HG02870 (cell line): ENCODE measurements at regions not wholly inside any gene's neighbourhood (a gene's known extent, or its start where the extent isn't known, plus 50 kb on each side); places are given as distances from the start of the nearest gene placed in this dataset.

Experiments used
- ATAC-seq: cut with Tn5 transposase; IDR thresholded peaks from one replicate; pipeline ENCODE4 v1.9.1; 2021; ENCODE audit warnings: mild to moderate bottlenecking, moderate library complexity; ENCODE audit not compliant: unreplicated experiment

- no peak for ATAC-seq
These were observed 183.6 kb downstream of the PLPP3 start for GRCh38 chr1:56395776-56396175.

- ATAC-seq: no peak
These were observed 185.1 kb downstream of the PLPP3 start for GRCh38 chr1:56394298-56394697.

GRCh38 chr1:56390934-56391731, 188.2 kb downstream of the PLPP3 start:
- ATAC-seq: no peak

GRCh38 chr1:56390232-56390867, 189.0 kb downstream of the PLPP3 start:
- ATAC-seq: no peak

- ATAC-seq: no peak
These were observed 189.6 kb downstream of the PLPP3 start for GRCh38 chr1:56389813-56390212.

- no peak for ATAC-seq
These were observed 192.2 kb downstream of the PLPP3 start for GRCh38 chr1:56387071-56387740.

GRCh38 chr1:56385314-56385713, 194.0 kb downstream of the PLPP3 start:
- no peak for ATAC-seq

- ATAC-seq: no peak
These were observed 196.4 kb downstream of the PLPP3 start for GRCh38 chr1:56382929-56383328.

- ATAC-seq: no peak
These were observed 198.8 kb downstream of the PLPP3 start for GRCh38 chr1:56380531-56380930.

- no peak for ATAC-seq
These were observed 200.9 kb downstream of the PLPP3 start for GRCh38 chr1:56378341-56379070.

- ATAC-seq: no peak
These were observed 201.9 kb downstream of the PLPP3 start for GRCh38 chr1:56377431-56377830.

GRCh38 chr1:56376188-56376984, 203.0 kb downstream of the PLPP3 start:
- no peak for ATAC-seq

- ATAC-seq: no peak
These were observed 204.0 kb downstream of the PLPP3 start for GRCh38 chr1:56375326-56375804.

- no peak for ATAC-seq
These were observed 205.1 kb downstream of the PLPP3 start for GRCh38 chr1:56374026-56374974.

GRCh38 chr1:56370513-56370912, 208.8 kb downstream of the PLPP3 start:
- ATAC-seq: no peak

- no peak for ATAC-seq
These were observed 216.2 kb downstream of the PLPP3 start for GRCh38 chr1:56363007-56363770.

GRCh38 chr1:56360021-56360420, 219.3 kb downstream of the PLPP3 start:
- no peak for ATAC-seq

- ATAC-seq: no peak
These were observed 220.3 kb downstream of the PLPP3 start for GRCh38 chr1:56359056-56359455.
